Caki2 (cell line): ENCODE measurements at regions not wholly inside any gene's neighbourhood (a gene's known extent, or its start where the extent isn't known, plus 50 kb on each side); places are given as distances from the start of the nearest gene placed in this dataset.

ENCODE experiments used
- DNase-seq: peaks from one replicate; pipeline ENCODE4 v3.0.0-alpha.2; 2015; ENCODE audit warnings: low read depth
- in situ Hi-C: cut with HindIII; loops from 2 replicates; pipeline ENCODE4 v1.10.0; 2016; ENCODE audit warnings: low sequenced_read_pairs, low pct_unique_long_range_greater_than_20kb, mixed read lengths

DNA sequence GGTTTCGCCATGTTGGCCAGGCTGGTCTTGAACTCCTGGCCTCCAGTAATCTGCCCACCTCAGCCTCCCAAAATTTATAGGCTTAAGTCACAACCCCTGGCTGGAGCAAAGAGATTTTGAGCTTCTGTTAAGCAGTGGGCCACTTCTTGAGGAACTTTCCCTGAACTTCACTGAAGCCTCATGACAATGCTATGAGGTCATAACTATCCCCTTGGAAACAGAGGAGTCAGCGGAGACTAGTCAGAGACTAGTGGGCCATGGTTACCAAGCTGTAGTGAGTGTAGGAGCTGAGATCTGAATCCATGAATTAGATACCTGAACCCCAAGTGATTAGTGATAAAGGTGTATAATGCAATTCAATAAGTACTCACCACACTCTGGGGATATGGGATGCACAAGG is 145.1 kb upstream of the MSX1 start:
- in situ Hi-C loops, result no loop called here
- DNase-seq, result no peak

- in situ Hi-C loops, result no loop called here
- DNase-seq, result no peak
Measured at GRCh38 chr4:4712800-4713528, 146.5 kb upstream of the MSX1 start.

DNA sequence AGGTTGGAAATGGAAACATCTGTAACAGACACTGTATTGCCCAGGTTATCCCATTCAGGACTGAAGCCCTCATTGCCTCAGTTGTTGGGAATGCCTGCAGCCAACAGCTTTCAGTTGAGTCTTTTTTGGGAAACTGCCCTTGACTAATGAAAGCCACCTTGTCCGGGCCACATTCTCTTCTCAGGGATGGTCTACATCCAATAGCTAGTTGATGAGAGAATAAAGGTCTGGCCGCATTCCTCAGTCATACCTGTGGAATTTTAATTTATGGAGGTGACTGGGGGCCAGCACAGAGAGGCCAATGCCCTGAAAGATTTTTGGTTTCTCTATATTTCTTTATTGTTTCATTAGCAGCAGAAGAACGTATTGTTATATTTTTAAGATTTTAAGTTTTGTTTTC is 147.6 kb upstream of the MSX1 start:
- no peak for DNase-seq
- in situ Hi-C loops, result no loop called here

GRCh38 chr4:4709736-4710135 is 149.7 kb upstream of the MSX1 start:
- in situ Hi-C loops, result no loop called here

GRCh38 chr4:4704267-4704666 is 155.2 kb upstream of the MSX1 start:
- DNase-seq, result no peak
- in situ Hi-C loops, result no loop called here

More at GRCh38 chr4:4709736-4710135, 149.7 kb upstream of the MSX1 start:
- no peak for DNase-seq

DNA sequence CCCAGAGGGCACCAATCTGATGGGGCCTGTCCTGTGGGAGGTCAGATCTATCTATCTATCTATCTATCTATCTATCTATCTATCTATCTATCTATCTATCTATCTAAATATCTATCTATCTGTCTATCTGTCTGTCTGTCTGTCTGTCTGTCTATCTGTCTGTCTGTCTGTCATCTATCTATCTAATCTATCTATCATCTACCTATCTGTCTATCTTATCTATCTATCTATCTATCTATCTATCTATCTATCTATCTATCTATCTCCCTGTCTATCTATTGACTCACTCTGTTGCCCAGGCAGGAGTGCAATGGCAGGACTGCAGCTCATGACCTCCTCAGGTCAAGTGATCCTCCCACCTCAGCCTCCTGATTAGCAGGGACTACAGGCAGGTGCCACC is 155.7 kb upstream of the STX18 start:
- DNase-seq, result no peak
- in situ Hi-C loops, result no loop called here

- in situ Hi-C loops, result no loop called here
- no peak for DNase-seq
Measured at GRCh38 chr4:4696530-4696929, 154.7 kb upstream of the STX18 start.

DNA sequence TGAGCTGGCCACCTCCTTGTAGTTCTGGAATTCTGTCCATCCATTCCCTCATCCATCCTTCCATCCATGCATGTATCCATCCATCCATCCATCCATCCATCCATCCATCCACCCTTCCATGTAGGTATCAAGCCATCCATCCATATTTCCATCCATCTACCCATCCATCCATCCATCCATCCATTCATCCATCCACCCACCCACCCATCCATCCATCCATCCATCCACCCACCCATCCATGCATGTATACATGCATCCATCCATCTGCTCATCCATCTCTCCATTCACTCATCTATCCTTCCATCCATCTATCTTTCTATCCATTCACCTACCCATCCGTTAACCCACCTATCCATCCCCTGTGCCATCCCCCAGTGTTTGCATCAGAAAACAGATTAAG is 153.6 kb upstream of the STX18 start:
- DNase-seq, result no peak
- in situ Hi-C loops, result no loop called here

- in situ Hi-C loops, result no loop called here
- no peak for DNase-seq
Measured at GRCh38 chr4:4694827-4695226, 153.0 kb upstream of the STX18 start.

DNA sequence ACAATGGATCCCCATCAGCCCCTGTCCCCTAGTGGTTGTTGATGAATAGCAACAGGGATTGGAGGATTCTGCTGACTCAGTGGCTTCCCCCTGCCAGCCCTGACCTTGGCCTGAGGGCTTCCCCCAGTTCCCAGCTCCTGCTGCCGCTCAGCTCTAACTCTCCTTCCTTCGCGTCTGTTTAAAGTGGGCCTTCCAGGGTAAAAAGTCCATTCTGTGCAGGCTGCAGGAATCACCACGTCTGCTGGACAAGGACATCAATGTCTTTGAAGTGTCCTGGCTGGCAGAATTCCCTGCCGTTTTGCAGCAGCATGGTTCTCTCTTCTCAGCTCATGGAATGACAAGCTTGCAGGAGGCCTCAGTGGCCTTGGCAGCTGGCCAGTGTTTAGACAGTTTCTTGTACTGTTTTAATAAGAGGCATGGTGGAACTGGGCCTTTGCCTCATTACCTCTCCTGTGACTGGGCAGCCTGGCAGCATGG is 152.5 kb upstream of the STX18 start:
- DNase-seq, result peak; percentile 29
- in situ Hi-C loops, result no loop called here

DNA sequence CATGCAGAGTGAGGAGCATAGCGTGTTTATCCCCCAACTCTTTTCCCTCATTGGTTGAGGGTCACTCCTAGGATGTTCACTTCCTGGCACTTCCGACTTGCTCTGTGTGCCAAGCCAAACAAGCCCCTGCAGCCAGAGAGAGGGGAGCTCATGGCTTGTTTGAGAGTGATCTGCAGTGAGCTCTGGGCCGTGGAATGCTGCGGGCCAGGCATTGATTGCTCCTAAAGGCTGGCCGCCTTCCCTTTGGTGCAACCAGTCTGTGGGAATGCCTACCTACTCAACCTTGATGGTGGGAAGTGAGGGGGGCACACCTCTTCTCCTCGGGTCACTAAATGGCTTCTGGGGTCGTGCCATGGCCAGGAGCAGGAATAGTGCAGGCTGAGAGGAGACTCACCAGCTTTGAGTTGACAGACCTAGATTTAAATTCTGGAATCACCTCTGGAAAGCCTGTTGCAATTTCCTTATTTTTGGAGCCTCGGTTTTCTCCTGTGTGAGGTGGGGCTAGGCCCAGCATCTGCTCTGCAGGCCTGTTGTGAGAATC is 152.0 kb upstream of the STX18 start:
- DNase-seq, result no peak
- in situ Hi-C loops, result no loop called here

- in situ Hi-C loops, result no loop called here
Measured at GRCh38 chr4:4693258-4693657, 151.4 kb upstream of the STX18 start.

GRCh38 chr4:4690854-4691253 is 149.0 kb upstream of the STX18 start:
- no peak for DNase-seq
- in situ Hi-C loops, result no loop called here

More at GRCh38 chr4:4693258-4693657, 151.4 kb upstream of the STX18 start:
- no peak for DNase-seq

- in situ Hi-C loops, result no loop called here
- no peak for DNase-seq
Measured at GRCh38 chr4:4689694-4690440, 148.0 kb upstream of the STX18 start.

DNA sequence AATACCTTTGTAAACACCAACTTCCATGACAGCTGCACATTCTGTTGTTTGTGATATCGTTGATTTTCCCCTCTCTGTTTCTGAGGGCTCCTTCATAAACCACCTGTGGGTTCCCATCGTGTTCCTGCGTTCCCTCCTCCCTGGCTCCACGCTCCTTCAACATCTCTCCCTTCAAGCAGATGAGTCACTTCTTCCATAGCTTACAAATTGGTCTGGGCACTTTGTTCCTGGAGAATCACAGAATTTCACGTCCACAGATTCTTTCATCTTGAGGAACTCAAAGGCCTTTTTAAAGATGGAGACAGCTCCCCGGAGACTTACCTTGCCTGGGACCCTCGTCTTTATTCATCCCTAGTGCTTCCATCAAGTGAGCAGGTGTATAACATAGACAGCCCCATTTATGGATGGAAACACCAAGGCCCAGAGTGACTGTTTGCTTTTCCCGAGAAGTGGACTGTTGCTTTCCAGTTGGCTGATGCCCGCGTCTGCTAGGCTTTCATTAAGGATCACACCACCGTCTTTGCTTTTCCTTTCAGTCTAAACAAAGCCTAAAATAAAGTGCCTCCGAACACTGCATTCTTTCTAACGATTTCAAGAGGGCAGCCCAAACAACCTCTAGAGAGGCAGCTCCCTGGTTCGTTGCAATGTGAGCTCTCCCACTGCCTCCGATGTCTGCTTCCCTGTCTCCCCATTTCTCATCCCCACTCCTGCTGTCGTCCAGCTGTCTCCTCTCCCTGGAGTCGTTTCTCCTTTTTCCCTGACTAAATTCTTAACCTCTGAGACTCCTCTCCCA is 146.3 kb upstream of the STX18 start:
- no peak for DNase-seq
- in situ Hi-C loops, result no loop called here

DNA sequence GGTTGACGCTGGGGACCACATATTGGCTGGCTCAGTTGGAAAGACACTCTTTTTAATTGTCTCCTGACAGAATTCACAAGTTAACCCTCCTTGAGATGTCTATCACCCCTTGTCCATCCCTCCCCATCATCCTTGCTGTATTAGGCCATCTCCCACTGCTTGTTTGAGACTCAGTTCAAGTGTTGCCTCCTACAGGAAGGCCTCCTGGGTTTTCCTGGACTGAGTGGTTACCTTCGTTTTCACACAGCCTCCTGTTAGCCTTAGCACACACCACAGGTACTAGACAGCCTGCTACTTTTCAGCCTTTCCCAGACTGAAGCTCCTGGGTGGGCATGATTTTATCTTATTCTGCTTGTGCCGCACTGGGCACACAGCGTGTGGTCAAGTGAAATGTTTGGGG is 145.3 kb upstream of the STX18 start:
- DNase-seq, result no peak
- in situ Hi-C loops, result no loop called here

DNA sequence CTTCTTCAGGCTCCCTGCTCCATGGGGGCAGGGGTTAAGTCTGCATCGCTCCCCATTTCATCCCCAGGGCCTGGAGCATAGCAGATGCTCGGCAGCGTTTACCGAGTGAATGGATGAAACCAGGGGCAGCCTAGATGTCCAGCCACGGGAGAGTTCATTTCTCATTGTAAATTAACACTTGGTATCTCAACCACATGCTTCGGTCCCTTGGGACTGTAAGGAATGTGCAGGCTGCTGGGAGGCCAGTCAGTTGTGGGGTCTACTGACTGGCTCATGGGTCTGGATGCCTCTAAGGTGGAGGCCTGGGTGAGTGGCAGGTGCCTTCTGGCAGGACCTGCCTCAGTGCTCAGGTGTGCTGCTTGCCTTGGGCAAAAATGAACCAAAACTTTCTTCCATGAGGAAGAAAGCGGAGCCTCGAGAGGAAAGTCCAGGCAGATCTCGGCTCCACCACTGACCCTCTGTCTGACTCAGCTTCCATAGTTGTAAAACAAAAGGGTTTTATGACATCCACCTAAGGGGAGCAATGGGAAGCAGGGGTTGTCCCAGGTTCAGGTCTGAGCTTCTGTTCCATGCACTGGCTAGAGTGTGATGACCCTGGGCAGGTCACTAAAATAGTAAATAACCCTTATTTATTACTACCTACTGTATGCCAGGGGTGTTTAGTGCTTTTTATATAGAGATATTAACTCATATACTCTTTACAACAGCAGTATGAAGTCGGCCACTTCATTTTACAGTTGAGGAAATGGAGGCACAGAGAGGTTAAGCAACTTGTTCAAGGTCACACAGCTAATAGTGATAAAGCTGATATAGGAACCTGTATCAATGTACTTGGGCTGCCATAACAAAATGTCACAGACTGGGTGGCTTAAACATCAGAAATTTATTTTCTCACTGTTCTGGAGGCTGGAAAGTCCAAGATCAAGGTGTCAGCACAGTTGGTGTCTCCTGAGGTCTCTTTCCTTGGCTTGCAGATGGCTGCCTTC is 144.3 kb upstream of the STX18 start:
- in situ Hi-C loops, result no loop called here

DNA sequence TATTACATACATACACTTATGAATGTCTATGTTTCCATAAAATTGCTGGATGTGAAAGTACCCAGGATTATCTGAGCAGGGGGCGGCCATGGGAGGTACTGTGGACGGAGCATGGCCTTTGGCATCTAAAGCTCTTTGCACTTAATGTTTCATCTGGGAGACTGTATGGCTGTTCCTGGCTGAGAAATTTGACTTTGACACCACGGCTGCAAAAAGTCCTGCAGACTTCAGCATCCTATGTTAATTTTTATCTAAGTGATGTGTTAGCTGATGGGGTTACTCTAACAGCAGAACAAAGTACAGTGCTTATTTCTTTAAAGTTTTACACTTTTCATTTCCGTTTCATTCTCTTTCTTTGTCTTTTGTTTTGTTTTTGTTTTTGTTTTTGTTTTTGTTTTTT is 139.8 kb upstream of the STX18 start:
- in situ Hi-C loops, result no loop called here
- no peak for DNase-seq

More for the DNA sequence above, 144.3 kb upstream of the STX18 start:
- no peak for DNase-seq
